Skeletal muscle tissue (tissue), 3 donors: ENCODE measurements at regions not wholly inside any gene's neighbourhood (a gene's known extent, or its start where the extent isn't known, plus 50 kb on each side); places are given as distances from the start of the nearest gene placed in this dataset.
A peak's percentile ranks its signal among the peaks of the same experiment; 100 is the strongest.

Experiments
- H3K27ac ChIP-seq: one replicate; pipeline ENCODE4 v1.7.0; 2013; ENCODE audit warnings: mild to moderate bottlenecking, low read depth, low read length, inconsistent platforms
- H3K27me3 ChIP-seq, 3 donors: one replicate each; pipeline ENCODE4 v1.7.0; 2013; ENCODE audit warnings: low read length in 3 of 3; ENCODE audit not compliant: control insufficient read depth in 3 of 3, insufficient read depth in 3 of 3
- H3K36me3 ChIP-seq, 3 donors: one replicate each; pipeline ENCODE4 v1.7.0; 2013; ENCODE audit warnings: low read length in 3 of 3; ENCODE audit not compliant: control insufficient read depth in 3 of 3, insufficient read depth in 3 of 3
- H3K4me1 ChIP-seq, 3 donors: one replicate each; pipeline ENCODE4 v1.7.0; 2013; ENCODE audit warnings: low read length in 3 of 3, mild to moderate bottlenecking in 3 of 3; ENCODE audit not compliant: control insufficient read depth in 3 of 3, insufficient read depth in 3 of 3
- H3K4me3 ChIP-seq, 3 donors: one replicate each; pipeline ENCODE4 v1.7.0; 2013; ENCODE audit warnings: low read length in 3 of 3
- H3K9ac ChIP-seq, 3 donors: one replicate each; pipeline ENCODE4 v1.7.0; 2013; ENCODE audit warnings: low read length in 3 of 3, mild to moderate bottlenecking in 3 of 3, moderate library complexity in 2 of 3, low read depth in 1 of 3
- H3K9me3 ChIP-seq, 3 donors: one replicate each; pipeline ENCODE4 v1.7.0; 2013; ENCODE audit warnings: low read length in 3 of 3; ENCODE audit not compliant: control insufficient read depth in 3 of 3
- donor health status: Osteomylitis.

DNA sequence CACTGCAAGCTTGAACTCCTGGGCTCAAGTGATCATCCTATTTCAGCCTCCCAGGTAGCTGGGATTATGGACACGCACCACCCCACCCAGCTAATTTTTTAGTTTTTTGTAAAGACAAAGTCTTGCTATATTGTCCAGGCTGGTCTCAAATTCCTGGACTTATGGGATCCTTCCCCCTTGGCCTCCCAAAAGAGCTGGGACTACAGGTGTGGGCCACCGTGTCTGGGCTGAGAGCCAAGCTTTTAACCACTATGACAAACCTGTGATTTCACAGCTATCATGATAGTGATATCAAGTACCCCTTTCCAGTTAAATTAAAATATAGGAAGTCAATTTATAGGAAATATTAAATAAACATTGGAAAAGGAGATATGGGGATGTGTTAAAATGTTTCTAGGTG lies 74.6 kb upstream of the IRX6 start:
- no peaks in the 10 kb centered on the region for H3K36me3 ChIP-seq
- H3K27ac ChIP-seq, result no peak overlapping the region
- H3K9ac ChIP-seq, result no peak overlapping the region
- H3K4me1 ChIP-seq, result no peaks in the 10 kb centered on the region
- peaks cover 0 to 3% (median 0%) of the 10 kb centered on the region in 3 donors for H3K9me3 ChIP-seq
- H3K4me3 ChIP-seq, result no peak overlapping the region
- no peaks in the 10 kb centered on the region for H3K27me3 ChIP-seq

DNA sequence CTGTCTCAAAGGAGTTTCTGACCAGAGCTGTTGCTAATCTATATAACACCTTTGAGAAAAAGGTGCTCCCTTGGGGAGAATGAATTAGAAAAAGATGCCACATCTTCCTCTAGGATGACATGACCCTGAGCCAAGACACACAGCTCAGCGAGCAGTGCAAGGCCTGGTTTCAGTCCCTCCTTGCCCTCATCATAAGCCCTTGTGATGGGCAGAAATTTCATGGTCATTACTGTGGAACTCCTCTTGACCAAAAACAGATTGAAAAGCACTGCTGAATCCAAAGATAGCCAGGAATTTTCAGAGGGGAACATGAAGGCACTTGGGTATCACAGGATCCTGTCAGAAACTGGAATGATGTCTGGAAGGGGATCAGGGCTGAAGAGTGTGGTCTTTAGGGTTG lies 74.1 kb upstream of the IRX6 start:
- Histone ChIP-seq H3K36me3 (no peaks in the 10 kb centered on the region), H3K27ac (no peak overlapping the region), H3K27me3 (no peaks in the 10 kb centered on the region), H3K9me3 (peaks cover 0 to 3% (median 0%) of the 10 kb centered on the region in 3 donors), H3K4me3 (no peak overlapping the region), H3K9ac (no peak overlapping the region), H3K4me1 (no peaks in the 10 kb centered on the region)

DNA sequence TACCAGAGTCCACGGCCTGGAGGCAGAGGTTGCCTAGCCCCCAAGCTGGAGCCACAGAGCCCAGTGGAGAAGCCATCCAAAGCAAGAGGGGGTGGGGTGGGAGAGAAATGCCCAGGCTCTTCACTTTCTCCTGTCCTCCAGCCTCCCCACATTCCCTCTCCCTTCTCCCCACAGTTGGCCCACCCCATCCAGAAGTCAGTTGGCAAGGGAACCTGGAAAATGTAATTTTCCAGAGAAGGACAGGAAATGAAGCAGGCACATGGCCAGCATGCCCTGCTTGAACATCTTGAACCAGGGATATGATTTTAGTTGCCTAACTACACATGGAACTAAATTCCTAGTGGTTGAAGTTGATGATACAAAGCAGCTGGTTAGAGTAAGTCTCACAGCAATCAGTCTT lies 73.3 kb upstream of the IRX6 start:
- H3K9ac ChIP-seq, result no peak overlapping the region
- H3K27ac ChIP-seq, result no peak overlapping the region
- peaks cover 0 to 3% (median 0%) of the 10 kb centered on the region in 3 donors for H3K9me3 ChIP-seq
- H3K4me1 ChIP-seq, result peaks cover 0 to 4% (median under 1%) of the 10 kb centered on the region in 3 donors
- no peaks in the 10 kb centered on the region for H3K36me3 ChIP-seq
- H3K27me3 ChIP-seq, result no peaks in the 10 kb centered on the region
- H3K4me3 ChIP-seq, result no peak overlapping the region

DNA sequence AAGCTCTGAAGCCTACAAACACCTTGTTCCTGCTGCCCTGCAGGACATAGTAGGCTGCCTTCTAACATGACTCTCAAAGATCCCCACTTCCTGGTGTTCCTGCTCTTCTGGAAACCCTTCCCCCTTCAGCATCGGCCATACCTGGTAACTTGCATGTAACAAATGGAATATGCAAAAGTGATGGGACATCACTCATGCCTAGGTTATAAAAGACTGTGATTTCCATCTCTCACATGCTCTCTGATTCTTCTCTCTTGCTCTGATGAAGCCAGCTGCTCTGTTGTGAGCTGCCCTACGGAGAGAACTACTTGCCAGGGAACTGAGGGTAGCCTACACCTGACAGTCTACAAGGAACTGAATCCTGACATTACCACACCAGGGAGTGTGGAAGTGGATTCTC lies 72.9 kb upstream of the IRX6 start:
- H3K27ac ChIP-seq, result no peak overlapping the region
- no peaks in the 10 kb centered on the region for H3K36me3 ChIP-seq
- H3K4me1 ChIP-seq, result peaks cover 0 to 9% (median 3%) of the 10 kb centered on the region in 3 donors
- H3K27me3 ChIP-seq, result no peaks in the 10 kb centered on the region
- H3K4me3 ChIP-seq, result no peak overlapping the region
- H3K9me3 ChIP-seq, result peaks cover 0 to 3% (median 0%) of the 10 kb centered on the region in 3 donors
- H3K9ac ChIP-seq, result no peak overlapping the region

DNA sequence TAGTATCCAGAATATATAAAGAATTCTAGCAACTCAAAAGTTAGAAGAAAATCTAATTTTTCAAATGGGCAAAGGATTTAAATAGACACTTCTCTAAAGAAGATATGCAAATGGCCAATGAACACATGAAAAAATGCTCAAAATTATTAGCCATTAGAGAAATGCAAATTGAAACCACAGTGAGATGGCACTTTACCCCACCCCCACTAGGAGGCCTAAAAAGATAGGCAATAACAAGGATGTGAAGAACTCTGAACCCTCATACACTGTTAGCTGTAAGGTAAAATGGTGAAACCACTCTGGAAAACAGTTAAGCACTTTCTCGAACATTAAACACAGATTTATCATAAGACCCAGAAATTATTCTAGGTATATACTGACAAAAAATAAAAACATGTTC lies 71.4 kb upstream of the IRX6 start:
- no peak overlapping the region for H3K27ac ChIP-seq
- H3K9ac ChIP-seq, result no peak overlapping the region
- no peaks in the 10 kb centered on the region for H3K27me3 ChIP-seq
- H3K36me3 ChIP-seq, result no peaks in the 10 kb centered on the region
- H3K4me3 ChIP-seq, result no peak overlapping the region
- peaks cover 7 to 15% (median 9%) of the 10 kb centered on the region in 3 donors for H3K4me1 ChIP-seq
- H3K9me3 ChIP-seq, result peaks cover 0 to 3% (median 0%) of the 10 kb centered on the region in 3 donors

DNA sequence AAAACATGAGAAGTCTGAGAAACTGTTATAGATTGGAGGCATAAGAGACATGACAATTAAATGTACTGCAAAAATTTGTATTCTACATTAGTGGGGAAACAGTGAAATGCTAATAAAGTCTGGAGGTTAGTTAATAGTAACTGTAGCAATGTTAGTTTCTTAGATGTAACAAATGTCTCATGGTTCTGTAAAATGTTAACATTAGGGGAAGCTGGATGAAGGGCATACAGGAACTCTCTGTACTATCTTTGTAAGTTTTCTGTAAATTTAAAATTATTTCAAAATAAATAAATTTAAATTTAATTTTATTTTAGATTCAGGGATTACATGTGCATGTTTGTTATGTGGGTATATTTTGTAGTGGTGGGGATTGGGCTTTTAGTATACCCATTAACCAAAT lies 70.0 kb upstream of the IRX6 start:
- Histone ChIP-seq H3K4me1 (peaks cover 7 to 19% (median 9%) of the 10 kb centered on the region in 3 donors), H3K9me3 (peaks cover 0 to 3% (median 0%) of the 10 kb centered on the region in 3 donors), H3K9ac (no peak overlapping the region), H3K27ac (no peak overlapping the region), H3K36me3 (no peaks in the 10 kb centered on the region), H3K4me3 (no peak overlapping the region), H3K27me3 (no peaks in the 10 kb centered on the region)

DNA sequence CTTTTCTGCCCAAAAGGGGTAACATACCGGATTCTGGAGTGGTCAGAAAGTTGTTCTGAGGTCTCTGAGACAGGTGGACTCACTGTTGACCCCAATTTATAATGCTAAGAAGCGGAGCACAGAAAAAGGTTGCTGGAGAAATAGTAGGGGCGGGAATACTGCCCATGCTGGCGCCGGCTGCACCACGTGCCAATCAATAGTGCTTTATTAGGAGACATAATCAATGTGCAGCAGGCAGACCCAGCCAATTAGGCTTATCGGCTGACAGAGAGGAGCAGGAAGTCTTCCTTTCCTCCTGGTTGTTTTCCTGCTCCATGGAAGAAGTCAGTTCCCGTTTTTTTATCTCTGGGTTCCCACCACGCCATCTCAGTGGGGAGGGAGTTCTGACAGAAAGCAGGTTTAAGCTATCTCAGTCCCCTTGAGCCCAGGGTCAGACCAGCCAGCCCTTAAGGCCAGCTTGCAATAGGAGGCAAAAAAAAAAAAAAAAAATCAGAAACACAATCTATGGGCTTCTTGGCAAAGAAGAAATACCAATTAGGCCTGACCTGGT lies 68.2 kb upstream of the IRX6 start:
- H3K4me3 ChIP-seq, result peak overlapping the region in 1 of 3 donors; percentile 41
- peaks cover 7 to 19% (median 9%) of the 10 kb centered on the region in 3 donors for H3K4me1 ChIP-seq
- peaks cover 0 to 3% (median 0%) of the 10 kb centered on the region in 3 donors for H3K9me3 ChIP-seq
- H3K9ac ChIP-seq, result peak overlapping the region in 1 of 3 donors; percentile 10
- no peaks in the 10 kb centered on the region for H3K27me3 ChIP-seq
- H3K27ac ChIP-seq, result no peak overlapping the region
- H3K36me3 ChIP-seq, result no peaks in the 10 kb centered on the region

DNA sequence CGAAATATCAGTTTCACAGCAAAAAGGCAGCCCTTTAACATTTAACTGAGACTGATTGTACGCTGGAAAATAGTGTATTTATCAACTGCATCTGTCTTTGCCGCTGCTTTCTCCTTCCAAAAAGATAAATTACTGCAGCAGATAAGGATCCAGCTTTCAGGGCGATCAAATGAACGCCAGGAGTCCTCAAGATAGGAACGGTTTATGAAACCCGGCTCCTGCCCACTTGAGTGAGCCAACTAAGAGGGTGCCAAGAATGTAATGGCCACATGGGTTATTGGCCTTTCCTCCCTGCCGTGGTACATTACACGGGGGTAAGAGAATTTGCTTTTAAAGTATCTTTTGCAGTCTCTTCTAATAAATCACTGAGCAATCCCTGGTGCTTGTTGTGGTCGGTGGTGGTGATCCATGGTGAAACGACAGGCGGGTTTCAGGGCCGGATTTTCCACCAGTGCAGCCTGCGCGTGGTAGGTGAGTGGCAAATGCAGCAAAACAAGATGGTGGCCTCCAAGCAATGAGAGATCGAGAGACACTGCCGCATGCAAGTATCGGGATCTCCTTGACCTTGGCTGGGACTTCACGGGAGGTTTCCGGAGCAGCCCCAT lies 67.5 kb upstream of the IRX6 start:
- H3K27ac ChIP-seq, result no peak overlapping the region
- H3K9ac ChIP-seq, result peak overlapping the region in 1 of 3 donors; percentile 10
- H3K9me3 ChIP-seq, result peaks cover 0 to 3% (median 0%) of the 10 kb centered on the region in 3 donors
- no peaks in the 10 kb centered on the region for H3K27me3 ChIP-seq
- peaks cover 7 to 19% (median 9%) of the 10 kb centered on the region in 3 donors for H3K4me1 ChIP-seq
- peak overlapping the region in 2 of 3 donors; percentile 37 to 41 for H3K4me3 ChIP-seq
- no peaks in the 10 kb centered on the region for H3K36me3 ChIP-seq

DNA sequence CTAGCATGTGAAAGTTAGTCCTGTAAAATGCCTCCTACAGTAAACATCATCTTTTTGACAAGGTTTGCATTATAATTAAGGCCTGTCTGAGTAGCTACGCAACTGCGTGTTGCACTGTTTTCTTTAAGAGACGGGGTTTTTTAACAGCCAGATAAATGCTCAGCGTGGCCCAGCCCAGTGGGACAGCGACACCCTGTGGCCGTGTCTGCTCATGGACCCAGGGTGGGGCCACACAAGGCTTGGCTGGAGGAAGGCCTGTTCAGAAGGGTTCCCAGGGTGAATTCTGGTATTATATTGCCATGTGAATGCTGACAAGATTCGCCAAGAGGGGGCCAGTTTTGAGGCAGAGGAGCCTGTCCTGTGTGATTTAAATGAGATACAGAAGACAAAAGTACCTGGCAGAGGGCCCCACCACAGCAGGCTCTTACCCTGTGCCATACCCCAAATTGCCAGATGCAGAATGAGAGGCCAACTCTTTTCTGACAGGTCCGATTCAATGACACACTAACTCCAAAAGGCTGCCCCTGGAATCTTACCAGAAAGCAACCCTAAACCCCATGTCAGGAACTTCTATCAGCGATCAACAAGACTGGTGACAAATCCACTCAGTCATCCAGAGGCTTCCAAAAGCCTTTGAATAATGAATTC lies 65.9 kb upstream of the IRX6 start:
- H3K36me3 ChIP-seq, result no peaks in the 10 kb centered on the region
- H3K4me3 ChIP-seq, result no peak overlapping the region
- H3K27ac ChIP-seq, result no peak overlapping the region
- H3K4me1 ChIP-seq, result peaks cover 8 to 23% (median 9%) of the 10 kb centered on the region in 3 donors
- H3K9me3 ChIP-seq, result peaks cover 0 to 3% (median 0%) of the 10 kb centered on the region in 3 donors
- no peak overlapping the region for H3K9ac ChIP-seq
- no peaks in the 10 kb centered on the region for H3K27me3 ChIP-seq

DNA sequence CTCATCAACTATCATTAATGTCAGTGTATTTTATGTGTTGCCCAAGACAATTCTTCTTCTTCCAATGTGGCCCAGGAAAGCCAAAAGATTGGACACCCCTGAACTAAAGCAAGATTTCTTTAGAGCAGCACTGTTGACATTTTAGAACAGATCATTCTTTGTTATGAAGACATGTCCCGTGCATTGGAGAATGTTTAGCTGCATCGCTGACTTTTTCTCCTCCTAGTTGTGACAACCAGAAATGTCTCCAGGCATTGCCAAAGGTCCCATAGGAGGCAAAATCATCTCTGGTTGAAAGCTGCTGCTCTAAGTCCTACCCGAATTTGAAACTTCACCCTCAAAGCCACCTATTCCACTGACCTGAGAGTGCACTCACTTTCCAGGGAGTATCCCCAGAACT lies 62.7 kb upstream of the IRX6 start:
- Histone ChIP-seq H3K4me3 (no peak overlapping the region), H3K9me3 (peaks cover 0 to 2% (median 0%) of the 10 kb centered on the region in 3 donors), H3K4me1 (peaks cover 20 to 36% (median 25%) of the 10 kb centered on the region in 3 donors), H3K36me3 (no peaks in the 10 kb centered on the region), H3K27me3 (no peaks in the 10 kb centered on the region), H3K27ac (no peak overlapping the region), H3K9ac (no peak overlapping the region)
